GM21529 (cell line): ENCODE measurements at regions not wholly inside any gene's neighbourhood (a gene's known extent, or its start where the extent isn't known, plus 50 kb on each side); places are given as distances from the start of the nearest gene placed in this dataset.
"Not testable (repeated sequence)": the region's sequence is repeated elsewhere in the genome, so short reads cannot be mapped to it uniquely, and the experiment has no call there.

Experiments
- ATAC-seq: cut with Tn5 transposase; IDR thresholded peaks from one replicate; pipeline ENCODE4 v1.9.1; 2021; ENCODE audit not compliant: unreplicated experiment

- no peak for ATAC-seq
Observed at GRCh38 chr20:6715401-6715941, 52.0 kb upstream of the BMP2 start.

- no peak for ATAC-seq
Observed at GRCh38 chr20:6714279-6714711, 53.2 kb upstream of the BMP2 start.

GRCh38 chr20:6711951-6712649 lies 55.4 kb upstream of the BMP2 start:
- ATAC-seq, result no peak

GRCh38 chr20:6709910-6710595 lies 57.4 kb upstream of the BMP2 start:
- no peak for ATAC-seq

- no peak for ATAC-seq
Observed at GRCh38 chr20:6708010-6708409, 59.5 kb upstream of the BMP2 start.

- ATAC-seq, result no peak
Observed at GRCh38 chr20:6707321-6707831, 60.1 kb upstream of the BMP2 start.

- ATAC-seq, result no peak
Observed at GRCh38 chr20:6705926-6706548, 61.4 kb upstream of the BMP2 start.

- ATAC-seq, result no peak
Observed at GRCh38 chr20:6705106-6705766, 62.2 kb upstream of the BMP2 start.

- ATAC-seq, result no peak
Observed at GRCh38 chr20:6704132-6704861, 63.2 kb upstream of the BMP2 start.

GRCh38 chr20:6703656-6704055 lies 63.8 kb upstream of the BMP2 start:
- no peak for ATAC-seq

GRCh38 chr20:6703047-6703446 lies 64.4 kb upstream of the BMP2 start:
- no peak for ATAC-seq

GRCh38 chr20:6702144-6702543 lies 65.3 kb upstream of the BMP2 start:
- no peak for ATAC-seq

- no peak for ATAC-seq
Observed at GRCh38 chr20:6700563-6701329, 66.7 kb upstream of the BMP2 start.

GRCh38 chr20:6699921-6700562 lies 67.4 kb upstream of the BMP2 start:
- no peak for ATAC-seq

GRCh38 chr20:6698723-6699122 lies 68.8 kb upstream of the BMP2 start:
- ATAC-seq, result no peak

- no peak for ATAC-seq
Observed at GRCh38 chr20:6698056-6698455, 69.4 kb upstream of the BMP2 start.

GRCh38 chr20:6697228-6697972 lies 70.1 kb upstream of the BMP2 start:
- ATAC-seq, result no peak

- no peak for ATAC-seq
Observed at GRCh38 chr20:6696001-6696400, 71.5 kb upstream of the BMP2 start.

- ATAC-seq, result not testable (repeated sequence)
Observed at GRCh38 chr20:6693808-6694198, 73.7 kb upstream of the BMP2 start.
